ENCODE measurements at regions not wholly inside any gene's neighbourhood (a gene's known extent, or its start where the extent isn't known, plus 50 kb on each side); places are given as distances from the start of the nearest gene placed in this dataset.
A peak's percentile ranks its signal among the peaks of the same experiment; 100 is the strongest.
"Not testable (repeated sequence)": the region's sequence is repeated elsewhere in the genome, so short reads cannot be mapped to it uniquely, and the experiment has no call there.

GRCh38 chr6:14520029-14520428, 402.5 kb downstream of the CD83 start:
- DNase-seq: no peak

- DNase-seq: no peak
These were observed 403.0 kb downstream of the CD83 start for GRCh38 chr6:14520536-14520935.

- no peak for DNase-seq
These were observed 403.6 kb downstream of the CD83 start for GRCh38 chr6:14521141-14521540.

- DNase-seq: not testable (repeated sequence)
These were observed 404.3 kb downstream of the CD83 start for GRCh38 chr6:14521861-14522260.

- DNase-seq: peak; percentile 85
These were observed 406.7 kb downstream of the CD83 start for GRCh38 chr6:14524319-14524718.

GRCh38 chr6:14530385-14530784, 412.8 kb downstream of the CD83 start:
- no peak for DNase-seq

- DNase-seq: no peak
These were observed 415.9 kb downstream of the CD83 start for GRCh38 chr6:14533446-14533845.

- DNase-seq: no peak
These were observed 419.5 kb downstream of the CD83 start for GRCh38 chr6:14537030-14537429.

GRCh38 chr6:14540276-14540675, 422.7 kb downstream of the CD83 start:
- DNase-seq: no peak

- no peak for DNase-seq
These were observed 423.4 kb downstream of the CD83 start for GRCh38 chr6:14540810-14541540.

- DNase-seq: no peak
These were observed 425.2 kb downstream of the CD83 start for GRCh38 chr6:14542670-14543366.

- no peak for DNase-seq
These were observed 426.5 kb downstream of the CD83 start for GRCh38 chr6:14543971-14544585.

- no peak for DNase-seq
These were observed 427.1 kb downstream of the CD83 start for GRCh38 chr6:14544666-14545065.

- no peak for DNase-seq
These were observed 427.9 kb downstream of the CD83 start for GRCh38 chr6:14545496-14545895.

GRCh38 chr6:14546036-14546435, 428.5 kb downstream of the CD83 start:
- no peak for DNase-seq

GRCh38 chr6:14547284-14547998, 429.9 kb downstream of the CD83 start:
- DNase-seq: no peak

GRCh38 chr6:14549304-14549770, 431.8 kb downstream of the CD83 start:
- DNase-seq: no peak

- no peak for DNase-seq
These were observed 432.3 kb downstream of the CD83 start for GRCh38 chr6:14549871-14550270.

GRCh38 chr6:14550410-14550809, 432.8 kb downstream of the CD83 start:
- DNase-seq: no peak

GRCh38 chr6:14550822-14551221, 433.2 kb downstream of the CD83 start:
- peak; percentile 59 for DNase-seq

GRCh38 chr6:14551601-14552000, 434.0 kb downstream of the CD83 start:
- DNase-seq: not testable (repeated sequence)

- no peak for DNase-seq
These were observed 435.3 kb downstream of the CD83 start for GRCh38 chr6:14552891-14553290.

- DNase-seq: no peak
These were observed 435.9 kb downstream of the CD83 start for GRCh38 chr6:14553515-14553914.
